Astrocyte of the spinal cord (primary cell): ENCODE measurements at regions not wholly inside any gene's neighbourhood (a gene's known extent, or its start where the extent isn't known, plus 50 kb on each side); places are given as distances from the start of the nearest gene placed in this dataset.

Experiments
- DNase-seq: peaks from one replicate; pipeline ENCODE4 v3.0.0; 2011; ENCODE audit warnings: low read depth, low spot score
- H3K4me3 ChIP-seq: 2 replicates; pipeline ENCODE4 v1.5.1; 2011; ENCODE audit warnings: low read depth, mild to moderate bottlenecking, low read length, moderate library complexity
- CTCF ChIP-seq: IDR thresholded peaks from 2 replicates; pipeline ENCODE4 v1.5.1; 2012; ENCODE audit warnings: low read depth, mild to moderate bottlenecking, low read length, inconsistent platforms
- in situ Hi-C: cut with HindIII; loops from 2 replicates; pipeline ENCODE4 v1.10.0; 2017; ENCODE audit warnings: low sequenced_read_pairs

- peak; percentile 82 for TF ChIP-seq CTCF
- in situ Hi-C loops: no loop called here
- H3K4me3 ChIP-seq: no peak overlapping the region
- DNase-seq: peak; percentile 68
Observed at GRCh38 chr12:90854136-90854689, 100.8 kb downstream of the CCER1 start.

- in situ Hi-C loops: no loop called here
- no peak overlapping the region for H3K4me3 ChIP-seq
- DNase-seq: no peak
- TF ChIP-seq CTCF: no peak
Observed at GRCh38 chr12:90851800-90852718, 102.9 kb downstream of the CCER1 start.

- DNase-seq: no peak
- in situ Hi-C loops: no loop called here
- no peak for TF ChIP-seq CTCF
- no peak overlapping the region for H3K4me3 ChIP-seq
Observed at GRCh38 chr12:90842477-90842876, 112.5 kb downstream of the CCER1 start.

- no peak for TF ChIP-seq CTCF
- in situ Hi-C loops: no loop called here
Observed at GRCh38 chr12:90841336-90841735, 113.6 kb downstream of the CCER1 start.

GRCh38 chr12:90839346-90839745 lies 115.6 kb downstream of the CCER1 start:
- no peak for DNase-seq
- TF ChIP-seq CTCF: no peak
- in situ Hi-C loops: no loop called here
- H3K4me3 ChIP-seq: no peak overlapping the region

More at GRCh38 chr12:90841336-90841735, 113.6 kb downstream of the CCER1 start:
- no peak for DNase-seq
- no peak overlapping the region for H3K4me3 ChIP-seq

- no peak overlapping the region for H3K4me3 ChIP-seq
- in situ Hi-C loops: no loop called here
- DNase-seq: no peak
- TF ChIP-seq CTCF: no peak
Observed at GRCh38 chr12:90836689-90837088, 118.3 kb downstream of the CCER1 start.
